Esophagus squamous epithelium (tissue), 4 donors: ENCODE measurements at regions not wholly inside any gene's neighbourhood (a gene's known extent, or its start where the extent isn't known, plus 50 kb on each side); places are given as distances from the start of the nearest gene placed in this dataset.

Experiments used
- POLR2A ChIP-seq, 4 donors: fragments of 450-650 bp; IDR thresholded peaks; one replicate each; pipeline ENCODE4 v1.6.1; 2017; ENCODE audit warnings: antibody characterized with exemption in 4 of 4, mild to moderate bottlenecking in 4 of 4, moderate library complexity in 3 of 4
- TF ChIP-seq, protein P1 (sequence below), 6 experiments: fragments of 450-650 bp in 4 of 6; fragments of 200-600 bp in 2 of 6; sonication (generic) in 2 of 6; IDR thresholded peaks; one replicate each; pipeline ENCODE4 v1.5.1; 2016 to 2019; ENCODE audit warnings: antibody characterized with exemption in 6 of 6, mild to moderate bottlenecking in 4 of 6, moderate library complexity in 4 of 6

DNA sequence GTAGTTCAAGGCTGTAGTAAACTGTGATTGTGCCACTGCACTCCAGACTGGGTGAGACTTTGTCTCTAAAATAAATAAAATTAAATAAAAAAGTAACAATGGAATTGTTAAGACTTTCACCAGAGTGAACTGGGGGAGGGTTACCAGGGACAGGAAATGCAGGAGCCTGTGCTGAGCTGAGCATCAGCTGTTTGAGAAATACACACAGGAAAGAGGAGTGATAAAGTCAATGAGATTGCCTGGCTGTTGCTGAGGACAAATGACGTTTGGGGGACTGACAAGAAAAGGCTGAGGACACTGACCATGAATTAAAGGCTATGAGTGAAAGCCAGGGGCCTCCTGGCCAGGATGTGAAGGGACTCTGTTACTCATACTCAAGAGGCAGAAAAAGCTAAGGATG is 226.3 kb downstream of the SETD4 start:
- no peak for TF ChIP-seq POLR2A (IDR thresholded peaks at IDR 0.05)
- TF ChIP-seq, protein P1, sequence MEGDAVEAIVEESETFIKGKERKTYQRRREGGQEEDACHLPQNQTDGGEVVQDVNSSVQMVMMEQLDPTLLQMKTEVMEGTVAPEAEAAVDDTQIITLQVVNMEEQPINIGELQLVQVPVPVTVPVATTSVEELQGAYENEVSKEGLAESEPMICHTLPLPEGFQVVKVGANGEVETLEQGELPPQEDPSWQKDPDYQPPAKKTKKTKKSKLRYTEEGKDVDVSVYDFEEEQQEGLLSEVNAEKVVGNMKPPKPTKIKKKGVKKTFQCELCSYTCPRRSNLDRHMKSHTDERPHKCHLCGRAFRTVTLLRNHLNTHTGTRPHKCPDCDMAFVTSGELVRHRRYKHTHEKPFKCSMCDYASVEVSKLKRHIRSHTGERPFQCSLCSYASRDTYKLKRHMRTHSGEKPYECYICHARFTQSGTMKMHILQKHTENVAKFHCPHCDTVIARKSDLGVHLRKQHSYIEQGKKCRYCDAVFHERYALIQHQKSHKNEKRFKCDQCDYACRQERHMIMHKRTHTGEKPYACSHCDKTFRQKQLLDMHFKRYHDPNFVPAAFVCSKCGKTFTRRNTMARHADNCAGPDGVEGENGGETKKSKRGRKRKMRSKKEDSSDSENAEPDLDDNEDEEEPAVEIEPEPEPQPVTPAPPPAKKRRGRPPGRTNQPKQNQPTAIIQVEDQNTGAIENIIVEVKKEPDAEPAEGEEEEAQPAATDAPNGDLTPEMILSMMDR (IDR thresholded peaks at IDR 0.05) = no peak
